ENCODE measurements at regions not wholly inside any gene's neighbourhood (a gene's known extent, or its start where the extent isn't known, plus 50 kb on each side); places are given as distances from the start of the nearest gene placed in this dataset.
A peak's percentile ranks its signal among the peaks of the same experiment; 100 is the strongest.

GRCh38 chr11:15493066-15493465 is 378.3 kb downstream of the INSC start:
- no peak for DNase-seq (ENCODE audit: low read depth)
- TF ChIP-seq CTCF (IDR thresholded peaks at IDR 0.05; ENCODE audit: control insufficient read depth, extremely low read depth, insufficient read depth): no peak

GRCh38 chr11:15493921-15494620 is 379.3 kb downstream of the INSC start:
- H3K4me3 ChIP-seq (ENCODE audit: low read depth, low read length): no peak overlapping the region
- peak; percentile 99 for DNase-seq (ENCODE audit: low read depth)
- no peak for TF ChIP-seq CTCF (IDR thresholded peaks at IDR 0.05; ENCODE audit: control insufficient read depth, extremely low read depth, insufficient read depth)

More at GRCh38 chr11:15493066-15493465, 378.3 kb downstream of the INSC start:
- no peak overlapping the region for H3K4me3 ChIP-seq (ENCODE audit: low read depth, low read length)

GRCh38 chr11:15494740-15495139 is 380.0 kb downstream of the INSC start:
- no peak for TF ChIP-seq CTCF (IDR thresholded peaks at IDR 0.05; ENCODE audit: control insufficient read depth, extremely low read depth, insufficient read depth)
- DNase-seq (ENCODE audit: low read depth): no peak
- H3K4me3 ChIP-seq (ENCODE audit: low read depth, low read length): no peak overlapping the region

- no peak for DNase-seq (ENCODE audit: low read depth)
- no peak overlapping the region for H3K4me3 ChIP-seq (ENCODE audit: low read depth, low read length)
- TF ChIP-seq CTCF (IDR thresholded peaks at IDR 0.05; ENCODE audit: control insufficient read depth, extremely low read depth, insufficient read depth): no peak
These were observed 380.7 kb downstream of the INSC start for GRCh38 chr11:15495462-15495861.

- TF ChIP-seq CTCF (IDR thresholded peaks at IDR 0.05; ENCODE audit: control insufficient read depth, extremely low read depth, insufficient read depth): no peak
- DNase-seq (ENCODE audit: low read depth): no peak
- H3K4me3 ChIP-seq (ENCODE audit: low read depth, low read length): no peak overlapping the region
These were observed 382.6 kb downstream of the INSC start for GRCh38 chr11:15497366-15497765.

- no peak overlapping the region for H3K4me3 ChIP-seq (ENCODE audit: low read depth, low read length)
- TF ChIP-seq CTCF (IDR thresholded peaks at IDR 0.05; ENCODE audit: control insufficient read depth, extremely low read depth, insufficient read depth): no peak
- DNase-seq (ENCODE audit: low read depth): no peak
These were observed 385.0 kb downstream of the INSC start for GRCh38 chr11:15499674-15500073.

GRCh38 chr11:15500643-15501042 is 385.9 kb downstream of the INSC start:
- DNase-seq (ENCODE audit: low read depth): no peak
- H3K4me3 ChIP-seq (ENCODE audit: low read depth, low read length): no peak overlapping the region
- no peak for TF ChIP-seq CTCF (IDR thresholded peaks at IDR 0.05; ENCODE audit: control insufficient read depth, extremely low read depth, insufficient read depth)
